PC-9 (cell line): ENCODE measurements at regions not wholly inside any gene's neighbourhood (a gene's known extent, or its start where the extent isn't known, plus 50 kb on each side); places are given as distances from the start of the nearest gene placed in this dataset.

Experiments used
- BruUV-seq: library from RNA; stranded (reverse); fragments of 400-500 nt; replicated peaks from 2 replicates; lab custom pipeline; 2021; lab: Mats Ljungman, UMichigan
- CTCF ChIA-PET: fragments of 300-600 bp; sonication (Branson Sonifier 250); formaldehyde crosslinking; loops from one replicate; lab custom pipeline; 2022; ENCODE audit warnings: antibody characterized with exemption; lab: Charles Lee
- POLR2A ChIA-PET: fragments of 300-600 bp; sonication (Branson Sonifier 250); formaldehyde crosslinking; loops from one replicate; lab custom pipeline; 2022; ENCODE audit warnings: antibody characterized with exemption; ENCODE audit not compliant: unreplicated experiment; lab: Charles Lee
- DNase-seq, 2 experiments: peaks; one replicate each; pipeline versions ENCODE4 v3.0.0 to v3.0.0-alpha.2; 2015 to 2022; ENCODE audit warnings: mixed read lengths in 1 of 2
- H2AFZ ChIP-seq: fragments of 200-600 bp; sonication (generic); 2 replicates; pipeline ENCODE4 v1.8.1; 2017; ENCODE audit warnings: antibody characterized with exemption
- H3F3A ChIP-seq: fragments of 200-600 bp; sonication (generic); 2 replicates; pipeline ENCODE4 v1.8.1; 2017; ENCODE audit warnings: antibody characterized with exemption, mild to moderate bottlenecking, low read depth; ENCODE audit not compliant: insufficient read depth
- H3K27ac ChIP-seq: fragments of 200-600 bp; sonication (generic); 2 replicates; pipeline ENCODE4 v1.6.1; 2016; ENCODE audit warnings: mixed run types
- H3K27me3 ChIP-seq: fragments of 200-600 bp; sonication (generic); 2 replicates; pipeline ENCODE4 v1.6.1; 2016; ENCODE audit warnings: low read depth, mixed run types; ENCODE audit not compliant: insufficient read depth
- H3K36me3 ChIP-seq: fragments of 200-600 bp; sonication (generic); 2 replicates; pipeline ENCODE4 v1.6.1; 2016; ENCODE audit warnings: low read depth, mixed run types
- H3K4me1 ChIP-seq: fragments of 200-600 bp; sonication (generic); replicated peaks from 2 replicates; pipeline ENCODE4 v1.6.1; 2016; ENCODE audit warnings: mixed run types; ENCODE audit not compliant: insufficient read depth
- H3K4me2 ChIP-seq: fragments of 200-600 bp; sonication (generic); 2 replicates; pipeline ENCODE4 v1.6.1; 2017; ENCODE audit warnings: mixed run types
- H3K4me3 ChIP-seq: fragments of 200-600 bp; sonication (generic); 2 replicates; pipeline ENCODE4 v1.6.1; 2016; ENCODE audit warnings: mixed run types
- H3K79me2 ChIP-seq: fragments of 200-600 bp; sonication (generic); 2 replicates; pipeline ENCODE4 v1.6.1; 2017; ENCODE audit warnings: low read depth, mixed run types
- H3K9me2 ChIP-seq: fragments of 200-600 bp; sonication (generic); 2 replicates; pipeline ENCODE4 v1.8.1; 2017; ENCODE audit warnings: mild to moderate bottlenecking; ENCODE audit not compliant: insufficient read depth
- H3K9me3 ChIP-seq: fragments of 200-600 bp; sonication (generic); 2 replicates; pipeline ENCODE4 v1.8.1; 2016; ENCODE audit warnings: low read depth; ENCODE audit not compliant: insufficient read depth
- H4K20me1 ChIP-seq: fragments of 200-600 bp; sonication (generic); 2 replicates; pipeline ENCODE4 v1.8.1; 2017; ENCODE audit not compliant: insufficient read depth
- CTCF ChIP-seq: fragments of 200-600 bp; sonication (generic); conservative IDR thresholded peaks from 2 replicates; pipeline ENCODE4 v1.6.1; 2017; ENCODE audit warnings: mixed run types, antibody characterized with exemption, mild to moderate bottlenecking, moderate library complexity
- EZH2 ChIP-seq: fragments of 200-600 bp; sonication (generic); IDR thresholded peaks from 2 replicates; pipeline ENCODE4 v1.8.0; 2017; ENCODE audit warnings: antibody characterized with exemption, low read depth
- intact Hi-C: fragments of 100-400 bp; cut with micrococcal nuclease; formaldehyde crosslinking; loops from one replicate; pipeline ENCODE4 v1.10.0; 2022; ENCODE audit not compliant: unreplicated experiment

- intact Hi-C loops = no loop called here
- H3K27me3 ChIP-seq = no peaks in the 10 kb centered on the region
- H3K9me2 ChIP-seq = no peaks in the 10 kb centered on the region
- no peak overlapping the region for H3K4me3 ChIP-seq
- BruUV-seq = no TSS peak
- ChIA-PET CTCF (no interaction called here), POLR2A (no interaction called here)
- no peak for DNase-seq
- H4K20me1 ChIP-seq = no peaks in the 10 kb centered on the region
- H3K4me2 ChIP-seq = no peak overlapping the region
- TF ChIP-seq EZH2 = no peak
- no peak for TF ChIP-seq CTCF
- no peak overlapping the region for H3K27ac ChIP-seq
- H3K9me3 ChIP-seq = no peaks in the 10 kb centered on the region; the same call in 1 of the 2 replicates
- H3K79me2 ChIP-seq = no peaks in the 10 kb centered on the region
- H3K4me1 ChIP-seq = no peaks in the 10 kb centered on the region
- H3F3A ChIP-seq = no peaks in the 10 kb centered on the region
- no peak overlapping the region for H2AFZ ChIP-seq
- no peaks in the 10 kb centered on the region for H3K36me3 ChIP-seq
These were observed 168.0 kb upstream of the FOXA2 start for GRCh38 chr20:22752324-22752723.

DNA sequence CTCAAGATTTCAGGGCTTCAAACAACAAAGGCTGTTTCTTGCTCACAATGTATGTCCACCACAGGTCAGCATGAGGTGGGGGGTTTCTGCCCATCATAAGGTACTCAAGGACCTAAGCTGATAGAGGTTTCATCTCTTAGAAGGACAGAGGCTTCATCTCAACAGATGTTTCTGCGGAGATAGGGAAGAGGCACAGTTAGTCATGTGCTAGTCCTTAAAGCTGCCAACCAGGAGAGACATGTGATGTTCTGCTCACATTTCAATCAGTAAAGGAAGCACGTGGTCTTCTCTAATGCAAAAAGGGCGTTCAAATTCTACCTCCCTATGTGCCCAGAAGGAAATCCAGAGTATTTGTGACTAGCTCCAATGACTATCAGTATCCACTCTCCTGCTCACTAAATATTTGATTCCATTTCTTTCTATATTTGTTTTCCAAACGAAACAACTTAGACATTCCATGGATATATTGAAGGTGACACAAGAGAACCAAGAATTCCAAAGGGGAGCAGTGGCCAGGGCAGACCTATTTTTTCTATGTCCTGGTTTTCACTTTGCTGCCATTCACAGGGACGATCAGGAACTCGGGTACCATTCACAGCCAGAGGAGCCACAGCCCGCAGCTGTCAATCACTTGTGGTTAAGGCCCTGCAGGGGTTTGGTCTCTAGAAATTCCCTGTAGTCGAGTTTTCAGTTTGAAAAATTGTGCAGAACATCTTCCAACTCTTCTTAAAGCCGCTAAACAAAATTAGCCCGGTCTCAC lies 173.2 kb upstream of the FOXA2 start:
- H3K9me3 ChIP-seq = no peaks in the 10 kb centered on the region
- H3K4me2 ChIP-seq = no peak overlapping the region
- no peaks in the 10 kb centered on the region for H3K36me3 ChIP-seq
- H3K4me1 ChIP-seq = peaks cover 11% of the 10 kb centered on the region
- no peak for DNase-seq
- intact Hi-C loops = no loop called here
- ChIA-PET POLR2A (no interaction called here), CTCF (no interaction called here)
- no peaks in the 10 kb centered on the region for H4K20me1 ChIP-seq
- no peak overlapping the region for H3K27ac ChIP-seq
- TF ChIP-seq EZH2 = no peak
- no peak for TF ChIP-seq CTCF
- H3F3A ChIP-seq = peaks cover 9% of the 10 kb centered on the region
- H3K27me3 ChIP-seq = no peaks in the 10 kb centered on the region
- H3K79me2 ChIP-seq = no peaks in the 10 kb centered on the region
- no peak overlapping the region for H3K4me3 ChIP-seq
- no TSS peak for BruUV-seq
- no peak overlapping the region for H2AFZ ChIP-seq
- H3K9me2 ChIP-seq = no peaks in the 10 kb centered on the region

- Histone ChIP-seq H3K9me2 (no peaks in the 10 kb centered on the region), H4K20me1 (no peaks in the 10 kb centered on the region), H3K36me3 (no peaks in the 10 kb centered on the region), H3K4me2 (no peak overlapping the region), H3K27ac (no peak overlapping the region), H3K4me3 (no peak overlapping the region), H2AFZ (no peak overlapping the region), H3K27me3 (no peaks in the 10 kb centered on the region), H3K79me2 (no peaks in the 10 kb centered on the region), H3F3A (peaks cover 18% of the 10 kb centered on the region), H3K4me1 (peaks cover 21% of the 10 kb centered on the region), H3K9me3 (no peaks in the 10 kb centered on the region)
- POLR2A ChIA-PET = interaction anchor here (0.6 to 0.7 kb wide), 2 partner anchors 24 to 479 kb away, joined by 3 to 5 read pairs; no protein-coding TSS in a partner anchor
- DNase-seq = no peak
- intact Hi-C loops = no loop called here
- TF ChIP-seq CTCF = no peak
- no peak for TF ChIP-seq EZH2
- BruUV-seq = no TSS peak
- CTCF ChIA-PET = interaction anchor here (1.0 kb wide), 1 partner anchor 392 kb away, joined by 3 read pairs; no protein-coding TSS in a partner anchor
These were observed 174.4 kb upstream of the FOXA2 start for GRCh38 chr20:22758815-22759214.
